ENCODE measurements at regions not wholly inside any gene's neighbourhood (a gene's known extent, or its start where the extent isn't known, plus 50 kb on each side); places are given as distances from the start of the nearest gene placed in this dataset.

GRCh38 chr15:56868170-56868569, 50.3 kb upstream of the TCF12 start:
- no peak for TF ChIP-seq CTCF (IDR thresholded peaks at IDR 0.05; ENCODE audit: low read depth, low read length)
- no peak for DNase-seq (ENCODE audit: low read depth, low spot score)
- in situ Hi-C loops (cut with HindIII; ENCODE audit: low sequenced_read_pairs): no loop called here
- H3K4me3 ChIP-seq (ENCODE audit: low read depth, low read length): no peak overlapping the region

- in situ Hi-C loops (cut with HindIII; ENCODE audit: low sequenced_read_pairs): no loop called here
- peak; percentile 8 for DNase-seq (ENCODE audit: low read depth, low spot score)
These were observed 51.6 kb upstream of the TCF12 start for GRCh38 chr15:56866803-56867202.

GRCh38 chr15:56857828-56858227, 60.6 kb upstream of the TCF12 start:
- no peak for TF ChIP-seq CTCF (IDR thresholded peaks at IDR 0.05; ENCODE audit: low read depth, low read length)
- in situ Hi-C loops (cut with HindIII; ENCODE audit: low sequenced_read_pairs): no loop called here

More at GRCh38 chr15:56866803-56867202, 51.6 kb upstream of the TCF12 start:
- no peak for TF ChIP-seq CTCF (IDR thresholded peaks at IDR 0.05; ENCODE audit: low read depth, low read length)
- H3K4me3 ChIP-seq (ENCODE audit: low read depth, low read length): no peak overlapping the region

GRCh38 chr15:56856934-56857333, 61.5 kb upstream of the TCF12 start:
- no peak for TF ChIP-seq CTCF (IDR thresholded peaks at IDR 0.05; ENCODE audit: low read depth, low read length)
- no peak for DNase-seq (ENCODE audit: low read depth, low spot score)
- no peak overlapping the region for H3K4me3 ChIP-seq (ENCODE audit: low read depth, low read length)
- in situ Hi-C loops (cut with HindIII; ENCODE audit: low sequenced_read_pairs): no loop called here

More at GRCh38 chr15:56857828-56858227, 60.6 kb upstream of the TCF12 start:
- DNase-seq (ENCODE audit: low read depth, low spot score): no peak
- H3K4me3 ChIP-seq (ENCODE audit: low read depth, low read length): no peak overlapping the region

- no peak overlapping the region for H3K4me3 ChIP-seq (ENCODE audit: low read depth, low read length)
- no peak for TF ChIP-seq CTCF (IDR thresholded peaks at IDR 0.05; ENCODE audit: low read depth, low read length)
- in situ Hi-C loops (cut with HindIII; ENCODE audit: low sequenced_read_pairs): no loop called here
- no peak for DNase-seq (ENCODE audit: low read depth, low spot score)
These were observed 73.6 kb upstream of the TCF12 start for GRCh38 chr15:56844892-56845291.

GRCh38 chr15:56844471-56844870, 74.0 kb upstream of the TCF12 start:
- no peak for DNase-seq (ENCODE audit: low read depth, low spot score)
- in situ Hi-C loops (cut with HindIII; ENCODE audit: low sequenced_read_pairs): no loop called here
- H3K4me3 ChIP-seq (ENCODE audit: low read depth, low read length): no peak overlapping the region

More at GRCh38 chr15:56844471-56844870, 74.0 kb upstream of the TCF12 start:
- no peak for TF ChIP-seq CTCF (IDR thresholded peaks at IDR 0.05; ENCODE audit: low read depth, low read length)

All from astrocyte of the spinal cord (primary cell).